GM06990 (cell line): ENCODE measurements at regions not wholly inside any gene's neighbourhood (a gene's known extent, or its start where the extent isn't known, plus 50 kb on each side); places are given as distances from the start of the nearest gene placed in this dataset.

Experiments
- DNase-seq: peaks from one replicate; pipeline ENCODE4 v3.0.0-alpha.2; 2011; ENCODE audit not compliant: insufficient read length; ENCODE audit errors: extremely low read depth
- H3K27me3 ChIP-seq: replicated peaks from 2 replicates; pipeline ENCODE4 v1.6.0; 2011; ENCODE audit warnings: low read length; ENCODE audit not compliant: control insufficient read depth, insufficient read depth
- H3K36me3 ChIP-seq: 2 replicates; pipeline ENCODE4 v1.5.1; 2011; ENCODE audit warnings: low read length; ENCODE audit not compliant: control insufficient read depth, insufficient read depth
- H3K4me3 ChIP-seq: replicated peaks from 2 replicates; pipeline ENCODE4 v1.5.1; 2011; ENCODE audit warnings: low read depth, mild to moderate bottlenecking, control low read depth, low read length
- CTCF ChIP-seq: IDR thresholded peaks from 2 replicates; pipeline ENCODE4 v1.5.1; 2011; ENCODE audit warnings: low read length, control low read depth, mild to moderate bottlenecking, inconsistent platforms; ENCODE audit not compliant: insufficient read depth, poor library complexity, severe bottlenecking

- TF ChIP-seq CTCF: no peak
- H3K4me3 ChIP-seq: no peak overlapping the region
- no peaks in the 10 kb centered on the region for H3K27me3 ChIP-seq
- no peaks in the 10 kb centered on the region for H3K36me3 ChIP-seq
- no peak for DNase-seq
Measured at GRCh38 chr10:4189281-4189680, 404.3 kb upstream of the KLF6 start.

DNA sequence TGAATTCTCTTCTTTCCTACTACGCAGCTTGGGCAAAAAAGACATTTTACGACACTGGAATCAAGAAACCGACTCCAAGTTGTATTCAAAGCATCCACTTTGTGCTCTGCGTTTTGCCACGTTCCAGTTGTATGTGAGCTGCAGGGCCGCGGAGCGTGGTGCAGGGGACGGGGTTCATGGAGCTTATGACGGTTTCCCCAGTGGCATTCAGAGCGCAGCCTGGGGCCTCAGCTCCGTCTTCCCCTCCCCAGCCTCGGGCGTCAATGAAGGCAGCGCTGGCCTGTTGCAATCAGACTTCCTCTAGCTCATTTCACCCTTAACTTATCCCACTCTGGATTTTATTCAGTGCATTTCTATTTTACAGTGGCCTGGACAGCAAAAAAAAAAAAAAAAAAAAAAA is 403.4 kb upstream of the KLF6 start:
- H3K27me3 ChIP-seq: no peaks in the 10 kb centered on the region
- no peak overlapping the region for H3K4me3 ChIP-seq
- H3K36me3 ChIP-seq: no peaks in the 10 kb centered on the region
- no peak for TF ChIP-seq CTCF
- no peak for DNase-seq

GRCh38 chr10:4186849-4187540 is 402.0 kb upstream of the KLF6 start:
- Histone ChIP-seq H3K4me3 (no peak overlapping the region), H3K36me3 (no peaks in the 10 kb centered on the region), H3K27me3 (no peaks in the 10 kb centered on the region)
- DNase-seq: no peak
- TF ChIP-seq CTCF: no peak

- Histone ChIP-seq H3K36me3 (no peaks in the 10 kb centered on the region), H3K4me3 (no peak overlapping the region), H3K27me3 (no peaks in the 10 kb centered on the region)
- no peak for TF ChIP-seq CTCF
- DNase-seq: no peak
Measured at GRCh38 chr10:4183761-4184261, 398.8 kb upstream of the KLF6 start.

DNA sequence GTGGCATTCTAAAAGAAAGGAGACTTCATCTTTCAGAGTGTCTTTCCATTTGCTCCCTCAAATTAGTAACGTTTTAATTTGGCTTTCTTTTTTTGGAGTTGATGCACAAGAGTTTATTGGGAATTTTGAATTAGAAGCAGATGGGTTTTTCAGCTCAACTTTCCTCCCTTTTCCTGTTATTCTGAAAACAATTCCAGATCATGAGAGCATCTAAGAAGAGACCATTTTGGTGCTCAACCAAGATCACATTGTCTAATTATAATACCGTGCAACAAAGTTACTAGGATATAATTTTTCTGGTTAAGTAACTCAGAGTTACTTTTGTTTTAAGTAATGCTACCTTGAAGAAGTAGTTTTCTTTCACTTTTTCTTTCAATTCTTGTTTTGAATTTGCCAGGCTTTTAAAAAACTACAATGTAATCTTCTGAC is 396.6 kb upstream of the KLF6 start:
- Histone ChIP-seq H3K36me3 (no peaks in the 10 kb centered on the region), H3K4me3 (no peak overlapping the region), H3K27me3 (no peaks in the 10 kb centered on the region)
- TF ChIP-seq CTCF: no peak
- no peak for DNase-seq
